ELR (cell line): ENCODE measurements at regions not wholly inside any gene's neighbourhood (a gene's known extent, or its start where the extent isn't known, plus 50 kb on each side); places are given as distances from the start of the nearest gene placed in this dataset.

Source experiments
- DNase-seq: peaks from one replicate; pipeline ENCODE4 v3.0.0-alpha.2; 2015; ENCODE audit warnings: low read depth

DNA sequence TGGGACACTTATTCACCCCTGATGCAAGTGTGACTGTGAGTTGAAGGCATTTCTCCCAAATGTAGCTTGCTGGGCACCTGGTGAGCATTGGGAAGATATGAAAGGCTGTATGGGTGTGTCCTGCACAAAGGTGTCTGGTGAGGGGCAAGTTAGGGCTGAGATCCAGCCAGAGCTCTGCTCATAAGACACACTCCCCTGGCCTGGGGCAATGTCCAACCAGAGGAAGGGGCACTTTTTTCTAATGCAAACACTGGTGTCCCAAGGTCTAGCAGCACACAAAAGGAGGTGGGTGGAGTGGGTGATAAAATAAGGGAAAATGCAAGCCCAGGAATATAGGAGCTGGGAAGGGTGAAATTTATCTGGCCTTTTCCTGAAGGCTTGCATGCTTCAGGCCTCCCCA is 57.0 kb upstream of the TRABD2B start:
- DNase-seq, result no peak

GRCh38 chr1:48052923-48053291 is 55.7 kb upstream of the TRABD2B start:
- DNase-seq, result no peak

GRCh38 chr1:48051466-48052126 is 54.4 kb upstream of the TRABD2B start:
- DNase-seq, result no peak

- DNase-seq, result no peak
These were observed 52.8 kb upstream of the TRABD2B start for GRCh38 chr1:48049823-48050535.

GRCh38 chr1:48048980-48049379 is 51.8 kb upstream of the TRABD2B start:
- DNase-seq, result no peak

- DNase-seq, result peak; percentile 2
These were observed 50.9 kb upstream of the TRABD2B start for GRCh38 chr1:48048064-48048463.

DNA sequence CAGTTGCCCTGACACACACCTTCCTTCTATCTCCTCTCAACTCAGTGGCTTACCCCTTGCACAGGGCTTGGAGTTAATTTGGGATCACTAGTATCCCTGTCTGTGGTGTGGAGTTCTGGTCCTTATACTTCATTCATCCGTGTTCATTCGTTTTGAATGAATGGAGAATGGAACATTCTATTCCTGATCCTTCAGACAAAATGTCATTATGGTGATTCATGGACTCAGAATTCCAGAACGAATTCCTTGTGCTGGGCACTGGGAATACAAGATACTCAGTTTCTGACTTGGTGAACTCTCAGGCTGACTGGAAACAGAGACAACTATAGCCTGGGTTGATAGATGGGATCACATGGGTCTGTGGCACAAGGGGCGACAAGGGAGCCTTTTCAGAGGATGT is 49.9 kb upstream of the TRABD2B start:
- DNase-seq, result no peak
